GM18520 (cell line): ENCODE measurements at regions not wholly inside any gene's neighbourhood (a gene's known extent, or its start where the extent isn't known, plus 50 kb on each side); places are given as distances from the start of the nearest gene placed in this dataset.

ENCODE experiments used
- ATAC-seq: cut with Tn5 transposase; IDR thresholded peaks from one replicate; pipeline ENCODE4 v1.9.1; 2021; ENCODE audit not compliant: unreplicated experiment

GRCh38 chr2:212945526-212945925, 205.9 kb downstream of the IKZF2 start:
- no peak for ATAC-seq

GRCh38 chr2:212943351-212943750, 208.1 kb downstream of the IKZF2 start:
- ATAC-seq: no peak

GRCh38 chr2:212941361-212941760, 210.1 kb downstream of the IKZF2 start:
- ATAC-seq: no peak

DNA sequence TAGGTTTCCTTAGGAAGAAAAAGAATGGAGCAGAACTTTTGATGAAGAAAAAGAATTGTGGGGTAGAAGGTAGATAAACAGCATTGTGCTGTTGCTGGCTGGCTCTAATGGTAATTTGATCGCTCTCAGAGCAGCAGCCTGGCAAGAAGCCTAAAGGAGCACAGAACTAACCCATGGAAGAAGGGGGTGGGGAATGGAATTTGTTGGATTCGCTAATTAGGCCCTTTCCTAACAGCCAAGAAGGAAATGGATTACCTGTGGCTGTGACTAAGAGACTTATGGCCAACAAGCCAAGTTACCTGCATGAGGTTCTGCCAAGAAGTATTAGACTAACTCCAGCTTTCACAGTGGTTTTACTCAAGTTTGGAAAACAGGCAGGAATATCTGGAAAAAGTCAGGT, 210.6 kb downstream of the IKZF2 start:
- no peak for ATAC-seq

DNA sequence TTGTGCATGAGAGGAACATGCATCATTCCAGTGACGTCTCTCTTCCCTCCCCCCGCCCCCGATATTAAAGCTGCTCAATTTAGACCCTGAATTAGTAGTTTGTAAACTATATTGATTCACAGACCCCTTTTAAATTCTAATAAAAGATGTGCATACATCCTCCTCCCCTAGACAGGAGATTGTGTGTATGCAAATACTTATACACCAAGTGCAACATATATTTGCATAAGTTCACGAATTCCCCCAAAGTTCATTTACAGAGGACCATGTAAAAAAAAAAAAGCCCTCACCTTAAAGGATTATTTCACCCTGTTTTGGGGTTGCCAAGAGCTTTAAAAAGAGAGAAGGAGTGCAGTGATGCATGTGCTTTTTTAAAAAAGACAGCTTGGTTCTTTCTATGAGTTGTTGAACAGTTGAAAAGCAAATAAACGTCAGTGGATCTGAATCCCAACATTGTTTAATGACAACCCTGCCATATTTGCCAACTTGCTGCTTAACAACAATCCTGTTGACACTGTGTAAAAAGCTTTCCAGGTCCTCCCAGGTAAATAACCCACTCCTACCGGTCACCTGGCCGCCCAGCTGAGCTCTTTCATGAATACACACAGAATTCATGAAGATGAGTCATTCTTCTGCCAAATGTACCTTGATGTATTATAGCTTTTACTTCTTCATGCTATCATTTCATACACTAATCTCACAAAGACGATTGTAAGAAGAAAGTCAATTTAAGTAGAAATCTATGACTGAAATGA, 211.5 kb downstream of the IKZF2 start:
- ATAC-seq: no peak

DNA sequence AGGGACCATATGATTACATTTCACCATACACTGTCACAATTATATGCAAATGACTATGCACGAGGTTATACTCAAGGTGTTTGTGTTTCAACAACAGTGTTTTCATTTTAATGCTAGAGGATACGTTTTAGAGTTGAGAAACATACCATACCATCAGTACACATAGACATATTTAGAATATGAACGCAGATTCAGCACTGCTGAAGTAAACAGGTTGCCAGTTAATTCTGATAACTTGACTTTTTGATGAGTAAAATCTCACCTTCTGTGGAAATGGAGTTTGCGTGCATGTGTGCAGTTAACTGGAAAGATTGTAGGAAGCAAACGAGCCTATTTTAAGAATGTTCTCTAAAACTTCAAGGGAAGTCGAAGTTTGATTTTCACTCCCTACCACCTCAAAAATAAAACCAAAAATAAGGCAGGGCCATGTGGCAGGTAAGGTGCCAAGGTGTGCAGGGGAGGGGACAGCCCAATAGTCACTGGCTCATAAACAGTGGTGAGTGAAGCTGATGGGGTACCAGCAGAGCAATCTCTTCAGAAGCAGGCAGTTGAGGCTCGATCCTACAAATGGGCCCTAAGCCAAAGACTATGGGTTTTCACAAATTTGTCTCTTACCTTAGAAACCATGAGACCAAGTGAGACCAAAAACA, 213.1 kb downstream of the IKZF2 start:
- no peak for ATAC-seq

DNA sequence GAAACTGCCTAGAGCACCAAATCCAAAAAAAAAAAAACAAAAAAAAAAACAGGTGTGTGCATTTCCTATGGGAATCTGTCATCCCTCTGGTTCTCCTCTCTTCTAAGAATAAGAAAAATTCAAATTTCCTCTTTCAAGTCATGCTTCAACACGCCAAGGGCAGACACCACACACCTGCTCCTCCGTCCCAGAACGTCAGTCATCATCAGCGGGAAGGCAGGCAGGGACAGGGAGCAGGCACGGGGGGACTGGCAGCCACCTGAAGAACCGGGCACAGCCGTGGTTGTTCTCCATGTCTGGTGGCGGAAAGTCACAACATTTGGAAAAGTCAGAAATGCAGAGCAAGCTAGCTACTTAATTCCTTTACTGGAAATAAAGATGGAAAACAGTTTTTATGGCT, 214.8 kb downstream of the IKZF2 start:
- no peak for ATAC-seq

GRCh38 chr2:212935752-212936151, 215.7 kb downstream of the IKZF2 start:
- ATAC-seq: no peak

- no peak for ATAC-seq
Observed at GRCh38 chr2:212931271-212931670, 220.1 kb downstream of the IKZF2 start.

GRCh38 chr2:212930556-212931260, 220.7 kb downstream of the IKZF2 start:
- ATAC-seq: no peak

GRCh38 chr2:212929971-212930370, 221.4 kb downstream of the IKZF2 start:
- no peak for ATAC-seq

DNA sequence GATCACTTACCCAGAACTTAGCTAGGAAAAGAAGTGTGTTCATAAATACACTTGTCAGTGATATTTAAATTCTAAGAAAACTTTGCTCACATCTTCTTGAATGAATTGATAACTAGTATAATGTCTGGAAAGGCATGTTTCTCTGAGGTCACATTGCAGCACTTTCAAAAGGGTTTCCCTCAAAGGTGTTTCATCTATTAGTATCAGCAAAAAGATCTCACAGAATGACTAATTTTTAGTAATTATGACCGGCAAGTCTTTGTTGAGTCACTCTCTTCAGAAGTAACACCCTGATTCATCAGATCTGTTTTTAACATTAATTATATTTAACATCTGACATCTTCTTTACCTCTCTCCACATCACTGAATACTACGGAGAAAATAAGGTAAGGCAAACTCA, 222.3 kb downstream of the IKZF2 start:
- peak; percentile 63 for ATAC-seq

DNA sequence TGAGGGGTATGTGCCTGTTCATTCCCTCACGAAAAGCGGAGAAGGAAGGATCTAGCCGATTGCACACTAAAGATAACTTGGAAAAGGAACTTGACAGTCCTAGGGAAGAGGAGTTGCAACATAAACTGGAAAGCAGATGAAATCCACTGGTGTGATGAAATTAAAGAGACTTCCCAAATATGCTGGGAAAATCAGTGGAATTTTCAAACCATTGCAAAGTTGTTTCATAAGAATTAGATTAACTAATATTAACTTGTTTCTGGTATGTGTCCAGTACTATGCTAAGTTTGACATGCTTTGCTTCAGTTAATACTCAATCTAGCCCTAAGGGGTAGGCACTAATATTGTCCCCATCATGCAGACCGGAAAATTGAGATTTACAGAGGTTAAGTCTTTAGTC, 222.7 kb downstream of the IKZF2 start:
- no peak for ATAC-seq

- ATAC-seq: no peak
Observed at GRCh38 chr2:212926940-212927339, 224.5 kb downstream of the IKZF2 start.

- no peak for ATAC-seq
Observed at GRCh38 chr2:212923393-212923792, 228.0 kb downstream of the IKZF2 start.

DNA sequence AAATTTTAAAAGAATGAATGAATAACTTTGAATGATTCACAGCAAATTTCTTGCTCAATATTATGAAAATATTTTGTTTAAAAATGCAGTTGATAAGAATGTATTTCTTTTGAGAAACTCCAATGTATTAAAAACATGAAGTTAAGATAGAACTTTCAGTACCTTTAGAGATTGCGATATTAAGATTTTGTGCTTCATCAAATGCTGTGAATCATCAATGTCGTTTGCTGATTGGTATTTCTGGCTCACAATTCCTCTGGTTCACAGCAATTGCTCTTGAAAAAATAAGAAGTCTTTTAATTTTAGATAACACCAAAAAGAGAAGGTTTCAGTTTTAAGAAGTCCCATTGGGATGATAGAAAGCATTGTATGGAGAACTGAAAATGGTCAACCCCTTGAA, 228.7 kb downstream of the IKZF2 start:
- ATAC-seq: no peak

DNA sequence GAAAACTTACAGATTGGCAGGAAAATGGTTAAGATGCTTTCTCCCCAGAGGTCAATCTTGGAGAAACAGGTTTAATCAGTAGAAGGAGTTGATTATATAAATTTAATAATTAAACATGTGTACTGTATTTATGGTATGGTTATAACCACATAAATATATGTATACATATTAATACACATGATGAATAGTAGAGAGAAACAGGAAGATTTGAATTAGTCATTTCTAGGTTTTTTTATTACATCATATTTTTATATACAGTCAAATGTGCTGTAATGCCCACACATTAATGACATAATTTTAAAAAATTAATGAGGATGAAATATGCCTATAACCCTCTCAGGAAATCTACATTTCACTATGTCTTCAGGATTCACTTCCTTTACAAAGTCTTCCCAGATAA, 229.7 kb downstream of the IKZF2 start:
- ATAC-seq: no peak

DNA sequence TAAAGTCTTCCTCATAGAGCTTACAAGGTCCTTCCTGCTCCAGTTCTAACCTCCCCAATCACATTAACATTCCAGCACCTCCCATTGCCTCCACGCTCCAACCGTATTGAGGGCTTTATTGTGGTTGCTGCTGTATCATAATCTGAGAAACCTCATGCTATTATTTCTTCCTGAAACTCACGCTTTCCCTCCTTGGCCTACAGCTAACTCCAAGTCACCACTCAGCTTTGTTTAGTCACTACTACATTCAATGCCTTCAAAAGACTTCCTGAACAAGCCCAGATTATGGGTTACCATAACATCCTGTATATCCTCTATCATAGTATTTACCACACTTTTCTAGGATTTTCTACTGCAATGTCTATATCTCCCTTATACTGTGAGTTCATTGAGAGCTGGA, 230.4 kb downstream of the IKZF2 start:
- ATAC-seq: no peak

GRCh38 chr2:212919238-212919637, 232.2 kb downstream of the IKZF2 start:
- no peak for ATAC-seq

GRCh38 chr2:212918336-212918735, 233.1 kb downstream of the IKZF2 start:
- ATAC-seq: no peak

DNA sequence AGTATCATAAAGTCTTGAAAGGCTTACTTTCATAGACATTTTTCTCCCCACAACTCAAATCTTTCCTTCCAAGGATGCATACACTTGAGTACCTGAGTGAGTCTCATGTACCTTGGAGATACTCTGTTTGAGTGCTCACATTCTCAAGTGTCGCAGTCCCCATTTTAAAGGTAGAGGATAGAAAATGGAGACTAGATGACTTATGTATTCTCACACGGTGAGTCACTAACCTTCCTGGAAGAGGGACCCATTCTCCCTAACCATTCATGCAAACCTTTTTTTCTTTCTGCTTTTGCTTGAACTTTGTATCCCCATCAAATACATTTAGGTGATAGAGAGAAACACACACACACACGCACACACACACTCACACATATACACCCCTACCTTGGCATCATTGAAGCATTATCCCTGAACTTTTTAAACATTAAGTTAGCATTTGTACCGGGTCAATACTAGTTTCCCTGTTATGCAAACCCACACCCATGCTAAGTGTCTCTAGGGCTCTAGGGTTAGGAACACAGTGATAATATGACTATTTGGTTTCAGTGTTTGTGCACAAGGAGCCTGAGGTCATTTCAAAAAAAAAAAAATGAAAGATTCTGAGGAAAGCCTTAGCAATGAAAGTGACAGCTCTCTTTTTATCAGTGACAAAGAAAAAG, 236.2 kb downstream of the IKZF2 start:
- ATAC-seq: peak; percentile 67

GRCh38 chr2:212914392-212914791, 237.0 kb downstream of the IKZF2 start:
- ATAC-seq: no peak
